HEK293 (cell line): ENCODE measurements at regions not wholly inside any gene's neighbourhood (a gene's known extent, or its start where the extent isn't known, plus 50 kb on each side); places are given as distances from the start of the nearest gene placed in this dataset.

ENCODE experiments used
- CTCF ChIA-PET: fragments of 350-600 bp; formaldehyde crosslinking; extraction: SDS; loops from one replicate; lab custom pipeline; 2021; ENCODE audit warnings: antibody characterized with exemption; lab: Yijun Ruan, JAX
- POLR2A ChIA-PET: fragments of 300-600 bp; formaldehyde crosslinking; extraction: SDS; loops from one replicate; lab custom pipeline; 2020; ENCODE audit warnings: antibody characterized with exemption, inconsistent platforms; lab: Yijun Ruan, JAX
- H3K27ac ChIP-seq: fragments of 200-500 bp; sonication (Bioruptor generic); 2 replicates; pipeline ENCODE4 v1.5.1; 2014; ENCODE audit warnings: low read depth, low read length, control low read depth, inconsistent platforms; ENCODE audit errors: extremely low read depth
- H3K36me3 ChIP-seq, 2 experiments: fragments of 200-500 bp in 1 of 2; sonication (Bioruptor generic) in 1 of 2; 1 replicate in 1 of 2; 2 replicates in 1 of 2; pipeline ENCODE4 v1.5.1; 2014 to 2017; ENCODE audit warnings: inconsistent platforms in 2 of 2, low read length in 2 of 2; ENCODE audit not compliant: control insufficient read depth in 2 of 2, insufficient read depth in 1 of 2
- H3K4me1 ChIP-seq: fragments of 200-500 bp; sonication (Bioruptor generic); 2 replicates; pipeline ENCODE4 v1.5.1; 2014; ENCODE audit warnings: mild to moderate bottlenecking, low read length, inconsistent platforms; ENCODE audit not compliant: control insufficient read depth, insufficient read depth
- H3K4me3 ChIP-seq: 2 replicates; pipeline ENCODE4 v1.5.1; 2011; ENCODE audit warnings: low read depth, mild to moderate bottlenecking, control low read depth, low read length, moderate library complexity
- H3K9me3 ChIP-seq: fragments of 200-500 bp; sonication (Bioruptor generic); 2 replicates; pipeline ENCODE4 v1.5.1; 2014; ENCODE audit warnings: low read depth, low read length, inconsistent platforms; ENCODE audit not compliant: control insufficient read depth, insufficient read depth
- EGR2 ChIP-seq: fragments of 450-650 bp; formaldehyde crosslinking; IDR thresholded peaks from 2 replicates; pipeline ENCODE4 v1.5.1; 2016; ENCODE audit warnings: low read depth, missing biosample characterization, missing genetic modification characterization
- GLI4 ChIP-seq: fragments of 450-650 bp; formaldehyde crosslinking; IDR thresholded peaks from 2 replicates; pipeline ENCODE4 v1.5.1; 2016; ENCODE audit warnings: missing biosample characterization, missing genetic modification characterization
- ZNF112 ChIP-seq: fragments of 450-650 bp; formaldehyde crosslinking; IDR thresholded peaks from 2 replicates; pipeline ENCODE4 v1.5.0; 2017; ENCODE audit warnings: missing biosample characterization, missing genetic modification characterization
- ZNF114 ChIP-seq: fragments of 450-650 bp; formaldehyde crosslinking; IDR thresholded peaks from 2 replicates; pipeline ENCODE4 v1.5.0; 2017; ENCODE audit warnings: missing biosample characterization, missing genetic modification characterization
- ZNF140 ChIP-seq: fragments of 450-650 bp; formaldehyde crosslinking; IDR thresholded peaks from 2 replicates; pipeline ENCODE4 v1.5.1; 2016; ENCODE audit warnings: missing biosample characterization, missing genetic modification characterization
- ZNF202 ChIP-seq: fragments of 450-650 bp; formaldehyde crosslinking; IDR thresholded peaks from 2 replicates; pipeline ENCODE4 v1.5.1; 2016; ENCODE audit warnings: missing biosample characterization, missing genetic modification characterization, borderline replicate concordance
- ZNF214 ChIP-seq: fragments of 450-650 bp; formaldehyde crosslinking; IDR thresholded peaks from 2 replicates; pipeline ENCODE4 v1.5.1; 2017; ENCODE audit warnings: missing biosample characterization, mild to moderate bottlenecking, missing genetic modification characterization, borderline replicate concordance
- ZNF24 ChIP-seq: fragments of 450-650 bp; formaldehyde crosslinking; IDR thresholded peaks from 2 replicates; pipeline ENCODE4 v1.5.1; 2016; ENCODE audit warnings: missing biosample characterization, missing genetic modification characterization
- ZNF302 ChIP-seq: fragments of 450-650 bp; formaldehyde crosslinking; IDR thresholded peaks from 2 replicates; pipeline ENCODE4 v1.5.1; 2016; ENCODE audit warnings: missing biosample characterization, missing genetic modification characterization, low read depth
- ZNF311 ChIP-seq: fragments of 450-650 bp; formaldehyde crosslinking; IDR thresholded peaks from 2 replicates; pipeline ENCODE4 v1.5.1; 2017; ENCODE audit warnings: missing biosample characterization, missing genetic modification characterization, borderline replicate concordance
- ZNF350 ChIP-seq: fragments of 450-650 bp; formaldehyde crosslinking; IDR thresholded peaks from 2 replicates; pipeline ENCODE4 v1.5.0; 2017; ENCODE audit warnings: missing biosample characterization, mild to moderate bottlenecking, missing genetic modification characterization
- ZNF394 ChIP-seq: fragments of 450-650 bp; formaldehyde crosslinking; IDR thresholded peaks from 2 replicates; pipeline ENCODE4 v1.5.1; 2016; ENCODE audit warnings: missing biosample characterization, missing genetic modification characterization, mild to moderate bottlenecking, moderate library complexity, borderline replicate concordance
- ZNF501 ChIP-seq: fragments of 450-650 bp; formaldehyde crosslinking; IDR thresholded peaks from 2 replicates; pipeline ENCODE4 v1.5.1; 2016; ENCODE audit warnings: missing biosample characterization, missing genetic modification characterization
- ZNF514 ChIP-seq: fragments of 450-650 bp; formaldehyde crosslinking; IDR thresholded peaks from 2 replicates; pipeline ENCODE4 v1.5.1; 2016; ENCODE audit warnings: missing biosample characterization, missing genetic modification characterization
- ZNF549 ChIP-seq: fragments of 450-650 bp; IDR thresholded peaks from 2 replicates; pipeline ENCODE4 v1.5.1; 2018; ENCODE audit warnings: missing biosample characterization, missing genetic modification characterization, mild to moderate bottlenecking, inconsistent platforms, moderate library complexity
- ZNF623 ChIP-seq: fragments of 450-650 bp; formaldehyde crosslinking; IDR thresholded peaks from 2 replicates; pipeline ENCODE4 v1.5.1; 2016; ENCODE audit warnings: missing biosample characterization, missing genetic modification characterization
- ZNF677 ChIP-seq: fragments of 450-650 bp; IDR thresholded peaks from 2 replicates; pipeline ENCODE4 v1.5.0; 2018; ENCODE audit warnings: missing biosample characterization, mild to moderate bottlenecking, missing genetic modification characterization, moderate library complexity
- ZNF76 ChIP-seq: fragments of 450-650 bp; formaldehyde crosslinking; IDR thresholded peaks from 2 replicates; pipeline ENCODE4; 2016; ENCODE audit warnings: low read depth, missing biosample characterization, missing genetic modification characterization, borderline replicate concordance
- ZNF791 ChIP-seq: fragments of 450-650 bp; formaldehyde crosslinking; IDR thresholded peaks from 2 replicates; pipeline ENCODE4 v1.5.1; 2016; ENCODE audit warnings: missing biosample characterization, missing genetic modification characterization
- ZSCAN23 ChIP-seq: fragments of 450-650 bp; formaldehyde crosslinking; IDR thresholded peaks from 2 replicates; pipeline ENCODE4 v1.5.1; 2016; ENCODE audit warnings: missing biosample characterization, missing genetic modification characterization
- TF ChIP-seq, protein P1 (sequence below): fragments of 450-650 bp; formaldehyde crosslinking; IDR thresholded peaks from 2 replicates; pipeline ENCODE4 v1.5.1; 2016; ENCODE audit warnings: missing biosample characterization, missing genetic modification characterization
- TF ChIP-seq, protein P2 (sequence below): fragments of 450-650 bp; formaldehyde crosslinking; IDR thresholded peaks from 2 replicates; pipeline ENCODE4 v1.5.0; 2017; ENCODE audit warnings: missing biosample characterization, missing genetic modification characterization, borderline replicate concordance
- TF ChIP-seq, protein P3 (sequence below): fragments of 450-650 bp; formaldehyde crosslinking; IDR thresholded peaks from 2 replicates; pipeline ENCODE4 v1.5.1; 2016; ENCODE audit warnings: missing biosample characterization, missing genetic modification characterization
- TF ChIP-seq, protein P4 (sequence below): fragments of 450-650 bp; formaldehyde crosslinking; IDR thresholded peaks from 2 replicates; pipeline ENCODE4 v1.5.1; 2016; ENCODE audit warnings: missing biosample characterization, missing genetic modification characterization, borderline replicate concordance

DNA sequence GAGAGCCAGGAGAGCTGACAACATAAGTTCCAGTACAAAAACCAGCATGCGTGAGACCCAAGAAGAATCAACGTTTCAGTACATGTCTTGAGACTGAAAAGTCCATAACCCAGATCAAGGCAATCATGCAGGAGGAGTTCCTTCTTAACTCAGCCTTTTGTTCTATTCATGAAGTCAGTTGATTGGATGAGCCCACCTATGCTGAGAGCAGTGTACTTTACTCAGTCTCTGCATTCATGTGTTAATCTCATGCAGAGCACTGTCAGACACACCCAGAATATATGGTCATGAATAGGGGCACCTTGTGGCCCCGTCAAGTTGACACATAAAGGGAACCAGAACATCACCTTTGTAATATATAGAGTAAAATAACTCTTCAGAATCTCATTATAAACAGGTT lies 653.6 kb upstream of the CNTNAP5 start:
- H3K27ac ChIP-seq, result no peak overlapping the region
- H3K9me3 ChIP-seq, result no peaks in the 10 kb centered on the region
- H3K4me3 ChIP-seq, result no peak overlapping the region
- ChIA-PET CTCF (no interaction called here), POLR2A (no interaction called here)
- no peaks in the 10 kb centered on the region for H3K36me3 ChIP-seq
- no peaks in the 10 kb centered on the region for H3K4me1 ChIP-seq
- TF ChIP-seq, protein P1, sequence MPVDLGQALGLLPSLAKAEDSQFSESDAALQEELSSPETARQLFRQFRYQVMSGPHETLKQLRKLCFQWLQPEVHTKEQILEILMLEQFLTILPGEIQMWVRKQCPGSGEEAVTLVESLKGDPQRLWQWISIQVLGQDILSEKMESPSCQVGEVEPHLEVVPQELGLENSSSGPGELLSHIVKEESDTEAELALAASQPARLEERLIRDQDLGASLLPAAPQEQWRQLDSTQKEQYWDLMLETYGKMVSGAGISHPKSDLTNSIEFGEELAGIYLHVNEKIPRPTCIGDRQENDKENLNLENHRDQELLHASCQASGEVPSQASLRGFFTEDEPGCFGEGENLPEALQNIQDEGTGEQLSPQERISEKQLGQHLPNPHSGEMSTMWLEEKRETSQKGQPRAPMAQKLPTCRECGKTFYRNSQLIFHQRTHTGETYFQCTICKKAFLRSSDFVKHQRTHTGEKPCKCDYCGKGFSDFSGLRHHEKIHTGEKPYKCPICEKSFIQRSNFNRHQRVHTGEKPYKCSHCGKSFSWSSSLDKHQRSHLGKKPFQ, result no peak
- TF ChIP-seq ZNF514 (tag by site-specific recombination), result no peak
- no peak for TF ChIP-seq ZNF24 (tag by site-specific recombination)
- TF ChIP-seq ZNF501 (tag by site-specific recombination), result no peak
- TF ChIP-seq ZNF623, result no peak
- TF ChIP-seq, protein P2, sequence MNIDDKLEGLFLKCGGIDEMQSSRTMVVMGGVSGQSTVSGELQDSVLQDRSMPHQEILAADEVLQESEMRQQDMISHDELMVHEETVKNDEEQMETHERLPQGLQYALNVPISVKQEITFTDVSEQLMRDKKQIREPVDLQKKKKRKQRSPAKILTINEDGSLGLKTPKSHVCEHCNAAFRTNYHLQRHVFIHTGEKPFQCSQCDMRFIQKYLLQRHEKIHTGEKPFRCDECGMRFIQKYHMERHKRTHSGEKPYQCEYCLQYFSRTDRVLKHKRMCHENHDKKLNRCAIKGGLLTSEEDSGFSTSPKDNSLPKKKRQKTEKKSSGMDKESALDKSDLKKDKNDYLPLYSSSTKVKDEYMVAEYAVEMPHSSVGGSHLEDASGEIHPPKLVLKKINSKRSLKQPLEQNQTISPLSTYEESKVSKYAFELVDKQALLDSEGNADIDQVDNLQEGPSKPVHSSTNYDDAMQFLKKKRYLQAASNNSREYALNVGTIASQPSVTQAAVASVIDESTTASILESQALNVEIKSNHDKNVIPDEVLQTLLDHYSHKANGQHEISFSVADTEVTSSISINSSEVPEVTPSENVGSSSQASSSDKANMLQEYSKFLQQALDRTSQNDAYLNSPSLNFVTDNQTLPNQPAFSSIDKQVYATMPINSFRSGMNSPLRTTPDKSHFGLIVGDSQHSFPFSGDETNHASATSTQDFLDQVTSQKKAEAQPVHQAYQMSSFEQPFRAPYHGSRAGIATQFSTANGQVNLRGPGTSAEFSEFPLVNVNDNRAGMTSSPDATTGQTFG (tag by site-specific recombination), result no peak
- no peak for TF ChIP-seq ZNF549
- TF ChIP-seq ZNF112 (tag by site-specific recombination), result no peak
- no peak for TF ChIP-seq ZNF114 (tag by site-specific recombination)
- no peak for TF ChIP-seq ZNF677 (tag by site-specific recombination)
- no peak for TF ChIP-seq ZSCAN23

DNA sequence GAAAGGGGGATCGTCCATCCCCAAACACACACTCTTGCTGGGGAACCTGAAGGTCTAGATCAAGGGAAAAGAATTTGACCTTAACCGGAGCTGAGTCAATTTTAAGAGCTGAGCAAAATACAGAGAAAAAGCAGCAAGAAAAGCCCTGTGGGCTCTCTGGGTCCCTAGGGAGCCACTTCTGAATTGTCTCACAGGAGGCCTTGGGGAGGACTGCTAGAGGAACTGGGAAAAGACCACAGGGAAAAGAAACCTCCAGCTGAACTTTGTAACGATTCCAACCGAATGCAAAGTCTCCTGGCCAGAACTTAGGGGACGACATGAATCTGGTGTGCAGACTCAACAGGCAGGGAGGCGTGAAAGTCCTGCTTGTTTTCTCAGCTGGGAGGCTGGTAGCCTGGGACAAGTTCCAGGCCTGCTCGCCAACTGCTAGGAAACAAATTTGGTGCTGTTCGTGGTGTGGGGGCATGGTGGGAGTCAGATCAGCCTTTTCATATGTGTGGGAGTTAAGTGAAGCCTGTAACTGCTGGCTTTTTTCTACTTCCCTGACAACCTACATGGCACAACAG lies 644.6 kb upstream of the CNTNAP5 start:
- no peak overlapping the region for H3K4me3 ChIP-seq
- H3K9me3 ChIP-seq, result no peaks in the 10 kb centered on the region
- POLR2A ChIA-PET, result no interaction called here
- no peaks in the 10 kb centered on the region for H3K4me1 ChIP-seq
- CTCF ChIA-PET, result no interaction called here
- no peaks in the 10 kb centered on the region for H3K36me3 ChIP-seq
- H3K27ac ChIP-seq, result no peak overlapping the region
- no peak for TF ChIP-seq ZNF302 (tag by site-specific recombination)
- TF ChIP-seq ZNF76, result no peak
- TF ChIP-seq EGR2 (tag by site-specific recombination), result no peak
- no peak for TF ChIP-seq ZNF791
- TF ChIP-seq ZNF140, result no peak
- TF ChIP-seq ZNF311 (tag by site-specific recombination), result no peak
- no peak for TF ChIP-seq ZNF214 (tag by site-specific recombination)
- TF ChIP-seq ZNF501 (tag by site-specific recombination), result no peak
- no peak for TF ChIP-seq ZNF394 (tag by site-specific recombination)
- no peak for TF ChIP-seq ZNF202 (tag by site-specific recombination)
- TF ChIP-seq ZNF350 (tag by site-specific recombination), result no peak
- TF ChIP-seq, protein P3, sequence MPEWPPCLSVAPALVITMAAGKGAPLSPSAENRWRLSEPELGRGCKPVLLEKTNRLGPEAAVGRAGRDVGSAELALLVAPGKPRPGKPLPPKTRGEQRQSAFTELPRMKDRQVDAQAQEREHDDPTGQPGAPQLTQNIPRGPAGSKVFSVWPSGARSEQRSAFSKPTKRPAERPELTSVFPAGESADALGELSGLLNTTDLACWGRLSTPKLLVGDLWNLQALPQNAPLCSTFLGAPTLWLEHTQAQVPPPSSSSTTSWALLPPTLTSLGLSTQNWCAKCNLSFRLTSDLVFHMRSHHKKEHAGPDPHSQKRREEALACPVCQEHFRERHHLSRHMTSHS (tag by site-specific recombination), result no peak
- no peak for TF ChIP-seq GLI4 (tag by site-specific recombination)
- TF ChIP-seq, protein P4, sequence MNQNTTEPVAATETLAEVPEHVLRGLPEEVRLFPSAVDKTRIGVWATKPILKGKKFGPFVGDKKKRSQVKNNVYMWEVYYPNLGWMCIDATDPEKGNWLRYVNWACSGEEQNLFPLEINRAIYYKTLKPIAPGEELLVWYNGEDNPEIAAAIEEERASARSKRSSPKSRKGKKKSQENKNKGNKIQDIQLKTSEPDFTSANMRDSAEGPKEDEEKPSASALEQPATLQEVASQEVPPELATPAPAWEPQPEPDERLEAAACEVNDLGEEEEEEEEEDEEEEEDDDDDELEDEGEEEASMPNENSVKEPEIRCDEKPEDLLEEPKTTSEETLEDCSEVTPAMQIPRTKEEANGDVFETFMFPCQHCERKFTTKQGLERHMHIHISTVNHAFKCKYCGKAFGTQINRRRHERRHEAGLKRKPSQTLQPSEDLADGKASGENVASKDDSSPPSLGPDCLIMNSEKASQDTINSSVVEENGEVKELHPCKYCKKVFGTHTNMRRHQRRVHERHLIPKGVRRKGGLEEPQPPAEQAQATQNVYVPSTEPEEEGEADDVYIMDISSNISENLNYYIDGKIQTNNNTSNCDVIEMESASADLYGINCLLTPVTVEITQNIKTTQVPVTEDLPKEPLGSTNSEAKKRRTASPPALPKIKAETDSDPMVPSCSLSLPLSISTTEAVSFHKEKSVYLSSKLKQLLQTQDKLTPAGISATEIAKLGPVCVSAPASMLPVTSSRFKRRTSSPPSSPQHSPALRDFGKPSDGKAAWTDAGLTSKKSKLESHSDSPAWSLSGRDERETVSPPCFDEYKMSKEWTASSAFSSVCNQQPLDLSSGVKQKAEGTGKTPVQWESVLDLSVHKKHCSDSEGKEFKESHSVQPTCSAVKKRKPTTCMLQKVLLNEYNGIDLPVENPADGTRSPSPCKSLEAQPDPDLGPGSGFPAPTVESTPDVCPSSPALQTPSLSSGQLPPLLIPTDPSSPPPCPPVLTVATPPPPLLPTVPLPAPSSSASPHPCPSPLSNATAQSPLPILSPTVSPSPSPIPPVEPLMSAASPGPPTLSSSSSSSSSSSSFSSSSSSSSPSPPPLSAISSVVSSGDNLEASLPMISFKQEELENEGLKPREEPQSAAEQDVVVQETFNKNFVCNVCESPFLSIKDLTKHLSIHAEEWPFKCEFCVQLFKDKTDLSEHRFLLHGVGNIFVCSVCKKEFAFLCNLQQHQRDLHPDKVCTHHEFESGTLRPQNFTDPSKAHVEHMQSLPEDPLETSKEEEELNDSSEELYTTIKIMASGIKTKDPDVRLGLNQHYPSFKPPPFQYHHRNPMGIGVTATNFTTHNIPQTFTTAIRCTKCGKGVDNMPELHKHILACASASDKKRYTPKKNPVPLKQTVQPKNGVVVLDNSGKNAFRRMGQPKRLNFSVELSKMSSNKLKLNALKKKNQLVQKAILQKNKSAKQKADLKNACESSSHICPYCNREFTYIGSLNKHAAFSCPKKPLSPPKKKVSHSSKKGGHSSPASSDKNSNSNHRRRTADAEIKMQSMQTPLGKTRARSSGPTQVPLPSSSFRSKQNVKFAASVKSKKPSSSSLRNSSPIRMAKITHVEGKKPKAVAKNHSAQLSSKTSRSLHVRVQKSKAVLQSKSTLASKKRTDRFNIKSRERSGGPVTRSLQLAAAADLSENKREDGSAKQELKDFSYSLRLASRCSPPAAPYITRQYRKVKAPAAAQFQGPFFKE (tag by site-specific recombination), result no peak
